HL-60 (cell line): ENCODE measurements at regions not wholly inside any gene's neighbourhood (a gene's known extent, or its start where the extent isn't known, plus 50 kb on each side); places are given as distances from the start of the nearest gene placed in this dataset.

Experiments
- CTCF ChIP-seq: IDR thresholded peaks from one replicate; pipeline ENCODE4 v1.5.1; 2011; ENCODE audit warnings: low read length, control low read depth, inconsistent platforms; ENCODE audit not compliant: insufficient read depth
- GABPA ChIP-seq: IDR thresholded peaks from 2 replicates; pipeline ENCODE4 v1.6.1; 2012; ENCODE audit warnings: low read depth
- POLR2AphosphoS5 ChIP-seq: IDR thresholded peaks from 2 replicates; pipeline ENCODE4 v1.6.1; 2012; ENCODE audit warnings: low read depth
- SPI1 ChIP-seq: IDR thresholded peaks from 2 replicates; pipeline ENCODE4 v1.6.1; 2012; ENCODE audit warnings: low read depth, mild to moderate bottlenecking, borderline replicate concordance

- TF ChIP-seq CTCF (no peak), POLR2AphosphoS5 (no peak), GABPA (no peak), SPI1 (no peak)
Observed at GRCh38 chr9:105877721-105878120, 183.4 kb downstream of the TMEM38B start.
